Esophagus squamous epithelium (tissue), 4 donors: ENCODE measurements at regions not wholly inside any gene's neighbourhood (a gene's known extent, or its start where the extent isn't known, plus 50 kb on each side); places are given as distances from the start of the nearest gene placed in this dataset.

ENCODE experiments used
- POLR2A ChIP-seq, 4 donors: fragments of 450-650 bp; IDR thresholded peaks; one replicate each; pipeline ENCODE4 v1.6.1; 2017; ENCODE audit warnings: antibody characterized with exemption in 4 of 4, mild to moderate bottlenecking in 4 of 4, moderate library complexity in 3 of 4
- TF ChIP-seq, protein P1 (sequence below), 6 experiments: fragments of 450-650 bp in 4 of 6; fragments of 200-600 bp in 2 of 6; sonication (generic) in 2 of 6; IDR thresholded peaks; one replicate each; pipeline ENCODE4 v1.5.1; 2016 to 2019; ENCODE audit warnings: antibody characterized with exemption in 6 of 6, mild to moderate bottlenecking in 4 of 6, moderate library complexity in 4 of 6

DNA sequence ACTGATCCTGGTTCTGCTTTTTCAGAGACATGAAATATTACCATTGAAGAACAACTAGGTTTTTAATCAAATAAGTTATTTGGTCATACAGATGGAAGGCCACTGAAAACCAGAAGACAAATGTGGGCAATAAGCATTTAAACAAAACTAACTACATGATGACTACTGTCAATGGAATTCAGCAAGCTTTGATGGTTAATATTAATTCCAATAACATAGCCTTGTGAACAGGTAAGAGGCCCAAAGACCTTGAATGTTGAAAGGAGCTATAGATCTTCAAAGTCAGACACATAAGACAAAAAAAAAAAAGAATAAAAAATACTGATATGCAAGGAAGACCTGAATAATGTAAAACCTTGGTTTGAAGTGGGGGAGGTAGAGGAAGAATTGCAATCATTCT is 1955.6 kb upstream of the CELF4 start:
- TF ChIP-seq, protein P1, sequence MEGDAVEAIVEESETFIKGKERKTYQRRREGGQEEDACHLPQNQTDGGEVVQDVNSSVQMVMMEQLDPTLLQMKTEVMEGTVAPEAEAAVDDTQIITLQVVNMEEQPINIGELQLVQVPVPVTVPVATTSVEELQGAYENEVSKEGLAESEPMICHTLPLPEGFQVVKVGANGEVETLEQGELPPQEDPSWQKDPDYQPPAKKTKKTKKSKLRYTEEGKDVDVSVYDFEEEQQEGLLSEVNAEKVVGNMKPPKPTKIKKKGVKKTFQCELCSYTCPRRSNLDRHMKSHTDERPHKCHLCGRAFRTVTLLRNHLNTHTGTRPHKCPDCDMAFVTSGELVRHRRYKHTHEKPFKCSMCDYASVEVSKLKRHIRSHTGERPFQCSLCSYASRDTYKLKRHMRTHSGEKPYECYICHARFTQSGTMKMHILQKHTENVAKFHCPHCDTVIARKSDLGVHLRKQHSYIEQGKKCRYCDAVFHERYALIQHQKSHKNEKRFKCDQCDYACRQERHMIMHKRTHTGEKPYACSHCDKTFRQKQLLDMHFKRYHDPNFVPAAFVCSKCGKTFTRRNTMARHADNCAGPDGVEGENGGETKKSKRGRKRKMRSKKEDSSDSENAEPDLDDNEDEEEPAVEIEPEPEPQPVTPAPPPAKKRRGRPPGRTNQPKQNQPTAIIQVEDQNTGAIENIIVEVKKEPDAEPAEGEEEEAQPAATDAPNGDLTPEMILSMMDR (IDR thresholded peaks at IDR 0.05), result no peak
- TF ChIP-seq POLR2A (IDR thresholded peaks at IDR 0.05), result no peak
